ENCODE measurements at regions not wholly inside any gene's neighbourhood (a gene's known extent, or its start where the extent isn't known, plus 50 kb on each side); places are given as distances from the start of the nearest gene placed in this dataset.

- DNase-seq = no peak
- Histone ChIP-seq H3K27me3 (no peaks in the 10 kb centered on the region), H3K27ac (no peak overlapping the region), H3K4me3 (no peak overlapping the region), H3K36me3 (replicated peaks in 1 of 2; ENCODE audit: insufficient read depth in 1 of 2, low read depth in 2 of 2) (no peaks in the 10 kb centered on the region), H3K4me1 (peaks cover 5% of the 10 kb centered on the region), H3K9me3 (no peaks in the 10 kb centered on the region)
- WGBS, 2 donors = 67 to 88% methylated on average over 1 of the region's 1 CpG
- ATAC-seq = no peak
- no peak for TF ChIP-seq CTCF (IDR thresholded peaks at IDR 0.05)
- TF ChIP-seq POLR2A (IDR thresholded peaks at IDR 0.05) = no peak
- intact Hi-C loops (cut with DNase I) = no loop called here
These were observed 807.2 kb downstream of the BCL11A start for GRCh38 chr2:59746291-59746690.

- DNase-seq = no peak
- no peak overlapping the region for H3K4me3 ChIP-seq
- TF ChIP-seq POLR2A (IDR thresholded peaks at IDR 0.05) = no peak
- no peak for TF ChIP-seq CTCF (IDR thresholded peaks at IDR 0.05)
- no peak overlapping the region for H3K27ac ChIP-seq
- intact Hi-C loops (cut with DNase I) = no loop called here
- H3K4me1 ChIP-seq = peaks cover 5% of the 10 kb centered on the region
- ATAC-seq = no peak
- no peaks in the 10 kb centered on the region for H3K27me3 ChIP-seq
- H3K9me3 ChIP-seq = no peaks in the 10 kb centered on the region
- WGBS, 2 donors = 78 to 86% methylated on average over 1 of the region's 1 CpG
- no peaks in the 10 kb centered on the region for H3K36me3 ChIP-seq (replicated peaks in 1 of 2; ENCODE audit: insufficient read depth in 1 of 2, low read depth in 2 of 2)
These were observed 808.4 kb downstream of the BCL11A start for GRCh38 chr2:59745085-59745484.

GRCh38 chr2:59744436-59744835, 809.0 kb downstream of the BCL11A start:
- DNase-seq = no peak
- Histone ChIP-seq H3K4me1 (peaks cover 2% of the 10 kb centered on the region), H3K27ac (no peak overlapping the region), H3K9me3 (no peaks in the 10 kb centered on the region), H3K4me3 (no peak overlapping the region), H3K27me3 (no peaks in the 10 kb centered on the region), H3K36me3 (replicated peaks in 1 of 2; ENCODE audit: insufficient read depth in 1 of 2, low read depth in 2 of 2) (no peaks in the 10 kb centered on the region)
- TF ChIP-seq CTCF (IDR thresholded peaks at IDR 0.05) (no peak), POLR2A (IDR thresholded peaks at IDR 0.05) (no peak)
- intact Hi-C loops (cut with DNase I) = no loop called here
- WGBS, 2 donors = 55 to 81% methylated on average over 1 of the region's 1 CpG
- no peak for ATAC-seq

- intact Hi-C loops (cut with DNase I) = no loop called here
- TF ChIP-seq CTCF (IDR thresholded peaks at IDR 0.05) (no peak), POLR2A (IDR thresholded peaks at IDR 0.05) (no peak)
- Histone ChIP-seq H3K9me3 (no peaks in the 10 kb centered on the region), H3K36me3 (replicated peaks in 1 of 2; ENCODE audit: insufficient read depth in 1 of 2, low read depth in 2 of 2) (no peaks in the 10 kb centered on the region), H3K4me3 (no peak overlapping the region), H3K27me3 (no peaks in the 10 kb centered on the region), H3K4me1 (no peaks in the 10 kb centered on the region), H3K27ac (no peak overlapping the region)
- DNase-seq (no peak), ATAC-seq (no peak)
- WGBS, 2 donors = 53 to 73% methylated on average over 3 of the region's 3 CpGs
These were observed 811.6 kb downstream of the BCL11A start for GRCh38 chr2:59741840-59742239.

- no peaks in the 10 kb centered on the region for H3K4me1 ChIP-seq
- H3K4me3 ChIP-seq = no peak overlapping the region
- no peak for DNase-seq
- intact Hi-C loops (cut with DNase I) = no loop called here
- no peak overlapping the region for H3K27ac ChIP-seq
- no peaks in the 10 kb centered on the region for H3K36me3 ChIP-seq (replicated peaks in 1 of 2; ENCODE audit: insufficient read depth in 1 of 2, low read depth in 2 of 2)
- TF ChIP-seq CTCF (IDR thresholded peaks at IDR 0.05) = no peak
- TF ChIP-seq POLR2A (IDR thresholded peaks at IDR 0.05) = no peak
- no peak for ATAC-seq
- H3K9me3 ChIP-seq = no peaks in the 10 kb centered on the region
- no peaks in the 10 kb centered on the region for H3K27me3 ChIP-seq
- 76% methylated on average over 4 of the region's 4 CpGs for WGBS, 2 donors
These were observed 814.3 kb downstream of the BCL11A start for GRCh38 chr2:59739166-59739565.
